K562 (cell line): ENCODE measurements at regions not wholly inside any gene's neighbourhood (a gene's known extent, or its start where the extent isn't known, plus 50 kb on each side); places are given as distances from the start of the nearest gene placed in this dataset.

Source experiments
- ATAC-seq: fragments of 200-7000 bp; cut with Tn5 transposase; 3 replicates; pipeline ENCODE4 v1.9.1; 2020; ENCODE audit warnings: moderate library complexity
- BruUV-seq: library from RNA; stranded (reverse); fragments of 400-500 nt; replicated peaks from 2 replicates; lab custom pipeline; 2021; lab: Mats Ljungman, UMichigan
- CTCF ChIA-PET: fragments of 300-600 bp; formaldehyde crosslinking; extraction: SDS; loops from one replicate; lab custom pipeline; 2021; ENCODE audit warnings: low intra/inter-chr PET ratio; lab: Yijun Ruan, JAX
- POLR2A ChIA-PET: fragments of 300-600, 350-650 bp; sonication (Branson Sonifier 250); formaldehyde crosslinking; extraction: SDS; loops from one replicate; lab custom pipeline; 2021; ENCODE audit warnings: antibody characterized with exemption, inconsistent platforms; lab: Yijun Ruan, JAX
- DNase-seq, 4 experiments: peaks; one replicate each; pipeline versions ENCODE4 v3.0.0 to v3.0.0-alpha.2; 2011 to 2018; ENCODE audit warnings: low spot score in 3 of 4, mixed read lengths in 3 of 4; ENCODE audit errors: extremely low read depth in 1 of 4
- FAIRE-seq: peaks from 2 replicates; lab custom pipeline; 2011; peaks lifted over from hg19 to GRCh38; lab: Jason Lieb, UNC
- H2AFZ ChIP-seq: 2 replicates; pipeline ENCODE4 v1.6.0; 2011; ENCODE audit warnings: low read depth, low read length, control low read depth, inconsistent platforms
- H3K27ac ChIP-seq: fragments of 200-600 bp; 3 replicates; pipeline ENCODE4 v1.8.0; 2011; ENCODE audit warnings: low read depth, mild to moderate bottlenecking, control low read depth, inconsistent platforms, low read length, moderate library complexity, mixed read lengths; ENCODE audit errors: extremely low read depth
- H3K27me3 ChIP-seq, 2 experiments: fragments of 300-600 bp in 1 of 2; 2 replicates in 1 of 2; 3 replicates in 1 of 2; pipeline versions ENCODE4 v1.6.0 to v1.8.0; 2011; ENCODE audit warnings: inconsistent platforms in 2 of 2, low read length in 2 of 2, mild to moderate bottlenecking in 1 of 2, mixed read lengths in 1 of 2, moderate library complexity in 1 of 2; ENCODE audit not compliant: control insufficient read depth in 2 of 2, insufficient read depth in 2 of 2
- H3K36me3 ChIP-seq: fragments of 300-600 bp; 3 replicates; pipeline ENCODE4 v1.8.0; 2011; ENCODE audit warnings: mild to moderate bottlenecking, low read length, inconsistent platforms; ENCODE audit not compliant: control insufficient read depth, insufficient read depth
- H3K4me1 ChIP-seq, 2 experiments: fragments of 200-600 bp in 1 of 2; replicated peaks in 1 of 2; 2 replicates in 1 of 2; 3 replicates in 1 of 2; pipeline versions ENCODE4 v1.5.1 to v1.8.0; 2011; ENCODE audit warnings: inconsistent platforms in 2 of 2, low read length in 2 of 2, mild to moderate bottlenecking in 1 of 2, mixed read lengths in 1 of 2, moderate library complexity in 1 of 2; ENCODE audit not compliant: control insufficient read depth in 2 of 2, insufficient read depth in 2 of 2
- H3K4me2 ChIP-seq: 2 replicates; pipeline ENCODE4 v1.6.1; 2011; ENCODE audit warnings: low read length, control low read depth, inconsistent platforms, mixed read lengths; ENCODE audit not compliant: insufficient read depth
- H3K4me3 ChIP-seq: fragments of 200-600 bp; sonication (generic), shearing (Covaris generic); 2 replicates; pipeline ENCODE4 v1.5.1; 2016; ENCODE audit warnings: control low read depth, inconsistent platforms
- H3K79me2 ChIP-seq: fragments of 200-600 bp; 3 replicates; pipeline ENCODE4 v1.8.0; 2011; ENCODE audit warnings: low read length, inconsistent platforms; ENCODE audit not compliant: control insufficient read depth, insufficient read depth
- H3K9ac ChIP-seq, 2 experiments: 2 replicates each; pipeline versions ENCODE4 v1.6.0 to v1.6.1; 2011; ENCODE audit warnings: low read depth in 2 of 2, low read length in 2 of 2, control low read depth in 1 of 2, inconsistent platforms in 1 of 2, mild to moderate bottlenecking in 1 of 2, mixed read lengths in 1 of 2; ENCODE audit not compliant: insufficient read depth in 1 of 2
- H3K9me1 ChIP-seq: one replicate; pipeline ENCODE4 v1.6.0; 2011; ENCODE audit warnings: inconsistent platforms, mild to moderate bottlenecking, low read length, moderate library complexity; ENCODE audit not compliant: control insufficient read depth, insufficient read depth
- H3K9me3 ChIP-seq: replicated peaks from 2 replicates; pipeline ENCODE4 v1.5.1; 2011; ENCODE audit warnings: low read depth, low read length, inconsistent platforms; ENCODE audit not compliant: control insufficient read depth, insufficient read depth
- H4K20me1 ChIP-seq: replicated peaks from 2 replicates; pipeline ENCODE4 v1.6.1; 2011; ENCODE audit warnings: low read length, inconsistent platforms, mixed read lengths; ENCODE audit not compliant: control insufficient read depth, insufficient read depth
- CBX3 ChIP-seq, 2 experiments: IDR thresholded peaks; 1 replicate in 1 of 2; 2 replicates in 1 of 2; pipeline ENCODE4 v1.6.1; 2012; ENCODE audit warnings: inconsistent platforms in 2 of 2, low read length in 2 of 2, borderline replicate concordance in 1 of 2, control low read depth in 1 of 2
- CHD2 ChIP-seq: IDR thresholded peaks from 2 replicates; pipeline ENCODE4 v1.6.1; 2011; ENCODE audit warnings: low read depth, low read length
- FOXA1 ChIP-seq: fragments of 450-650 bp; IDR thresholded peaks from 2 replicates; pipeline ENCODE4 v1.6.1; 2016; ENCODE audit warnings: mild to moderate bottlenecking, borderline replicate concordance
- MAFF ChIP-seq: IDR thresholded peaks from 2 replicates; pipeline ENCODE4 v1.6.1; 2012; ENCODE audit warnings: low read length, improper control_type of control experiment
- MCM5 ChIP-seq: fragments of 450-650 bp; IDR thresholded peaks from 2 replicates; pipeline ENCODE4 v1.6.1; 2016; ENCODE audit warnings: low read depth
- SNRNP70 ChIP-seq: fragments of 200-400 bp; formaldehyde crosslinking; optimal IDR thresholded peaks from 2 replicates; pipeline ENCODE3; 2017; ENCODE audit warnings: low read depth, low read length
- TFE3 ChIP-seq: fragments of 450-650 bp; formaldehyde crosslinking; IDR thresholded peaks from 2 replicates; pipeline ENCODE4 v1.4.0; 2020; ENCODE audit warnings: mild to moderate bottlenecking, mixed read lengths
- TRIM25 ChIP-seq: fragments of 450-650 bp; IDR thresholded peaks from 2 replicates; pipeline ENCODE4 v1.7.0; 2016; ENCODE audit warnings: borderline replicate concordance
- ZBTB40 ChIP-seq, 2 experiments: fragments of 450-650 bp in 1 of 2; sonication (generic) in 1 of 2; formaldehyde crosslinking in 1 of 2; IDR thresholded peaks; 2 replicates each; pipeline versions ENCODE4 v1.7.1 to v1.9.0; 2016 to 2022; ENCODE audit warnings: inconsistent platforms in 1 of 2, mild to moderate bottlenecking in 1 of 2, missing genetic modification reagents in 1 of 2
- ZNF3 ChIP-seq: fragments of 250-450 bp; sonication (Bioruptor Pico); IDR thresholded peaks from 2 replicates; pipeline ENCODE4 v1.5.0; 2021; ENCODE audit warnings: mild to moderate bottlenecking, moderate library complexity
- WGBS: fragments of 100-300 bp; shearing (Covaris generic); methylation state at CpG from one replicate; pipeline ENCODE4 v1.1.6; 2016; ENCODE audit warnings: low coverage, mixed read lengths; ENCODE audit not compliant: insufficient coverage; ENCODE audit errors: missing lambda C conversion rate; 5-methylcytosine and 5-hydroxymethylcytosine counted together
- in situ Hi-C: fragments of 300-500 bp; cut with MboI; formaldehyde crosslinking; loops from 4 replicates; pipeline ENCODE4 v1.15.0; 2018; ENCODE audit warnings: inconsistent platforms, mixed read lengths
- intact Hi-C: fragments of 100-400 bp; cut with micrococcal nuclease; formaldehyde crosslinking; loops from 2 replicates; pipeline ENCODE4 v1.14.2; 2022

DNA sequence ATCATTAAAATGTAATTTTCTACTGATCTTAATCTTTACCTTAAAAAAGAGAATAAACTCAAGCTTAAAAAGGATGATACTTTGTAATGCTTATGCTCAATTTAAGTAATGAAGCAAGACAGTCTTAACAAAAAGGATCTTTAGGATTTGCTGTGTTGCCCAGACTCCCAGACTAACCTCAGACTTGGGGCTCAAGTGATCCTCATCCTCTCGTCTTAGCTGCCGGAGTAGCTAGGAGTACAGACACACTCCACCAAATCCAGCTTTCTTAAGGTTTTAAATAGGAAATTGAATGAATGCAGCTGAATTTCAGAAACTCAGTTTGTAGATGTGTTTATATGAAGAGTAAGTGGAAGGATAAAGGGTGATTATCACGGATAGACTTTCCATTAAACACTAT lies 400.5 kb upstream of the DAB2 start (continued):
- no peak for TF ChIP-seq TFE3 (CRISPR knock-in tag)
- no peak for TF ChIP-seq MAFF
- TF ChIP-seq SNRNP70, result no peak
- no peak for TF ChIP-seq CHD2

- H3K9me3 ChIP-seq, result no peaks in the 10 kb centered on the region
- no peak overlapping the region for H3K4me3 ChIP-seq
- H3K9me1 ChIP-seq, result no peaks in the 10 kb centered on the region
- no peaks in the 10 kb centered on the region for H4K20me1 ChIP-seq
- no peak overlapping the region for H3K9ac ChIP-seq
- no peak overlapping the region for H3K4me2 ChIP-seq
- H3K27ac ChIP-seq, result no peak overlapping the region
- WGBS, result 0% methylated on average over 1 of the region's 1 CpG
- H3K4me1 ChIP-seq, result no peaks in the 10 kb centered on the region
- no peak for FAIRE-seq
- DNase-seq, result no peak
- H3K27me3 ChIP-seq, result no peaks in the 10 kb centered on the region
- no peaks in the 10 kb centered on the region for H3K79me2 ChIP-seq
- in situ Hi-C loops (no loop called here), intact Hi-C loops (no loop called here)
- BruUV-seq, result no TSS peak
- POLR2A ChIA-PET, result no interaction called here
- H3K36me3 ChIP-seq, result no peaks in the 10 kb centered on the region
- CTCF ChIA-PET, result no interaction called here
- no peak for ATAC-seq
- no peak overlapping the region for H2AFZ ChIP-seq
- TF ChIP-seq MCM5 (no peak), ZBTB40 (IDR thresholded peaks at IDR 0.05) (no peak), ZBTB40 (CRISPR knock-in tag; IDR thresholded peaks at IDR 0.05) (no peak), CBX3 (IDR thresholded peaks at IDR 0.05; ENCODE audit: borderline replicate concordance in 1 of 2, low read length in 2 of 2) (no peak), ZNF3 (no peak), FOXA1 (no peak), TRIM25 (no peak)
These were observed 397.2 kb upstream of the DAB2 start for GRCh38 chr5:39822020-39822419.
